ENCODE measurements at regions not wholly inside any gene's neighbourhood (a gene's known extent, or its start where the extent isn't known, plus 50 kb on each side); places are given as distances from the start of the nearest gene placed in this dataset.

- peak; percentile 85 for ATAC-seq (ENCODE audit: insufficient read depth, low FRiP score)
- H3K4me3 ChIP-seq, result no peak overlapping the region
- 10 to 14% methylated on average over 11 of the region's 11 CpGs for WGBS, 2 donors
These were observed 87.9 kb downstream of the RIPK4 start for GRCh38 chr21:41678924-41679318.

DNA sequence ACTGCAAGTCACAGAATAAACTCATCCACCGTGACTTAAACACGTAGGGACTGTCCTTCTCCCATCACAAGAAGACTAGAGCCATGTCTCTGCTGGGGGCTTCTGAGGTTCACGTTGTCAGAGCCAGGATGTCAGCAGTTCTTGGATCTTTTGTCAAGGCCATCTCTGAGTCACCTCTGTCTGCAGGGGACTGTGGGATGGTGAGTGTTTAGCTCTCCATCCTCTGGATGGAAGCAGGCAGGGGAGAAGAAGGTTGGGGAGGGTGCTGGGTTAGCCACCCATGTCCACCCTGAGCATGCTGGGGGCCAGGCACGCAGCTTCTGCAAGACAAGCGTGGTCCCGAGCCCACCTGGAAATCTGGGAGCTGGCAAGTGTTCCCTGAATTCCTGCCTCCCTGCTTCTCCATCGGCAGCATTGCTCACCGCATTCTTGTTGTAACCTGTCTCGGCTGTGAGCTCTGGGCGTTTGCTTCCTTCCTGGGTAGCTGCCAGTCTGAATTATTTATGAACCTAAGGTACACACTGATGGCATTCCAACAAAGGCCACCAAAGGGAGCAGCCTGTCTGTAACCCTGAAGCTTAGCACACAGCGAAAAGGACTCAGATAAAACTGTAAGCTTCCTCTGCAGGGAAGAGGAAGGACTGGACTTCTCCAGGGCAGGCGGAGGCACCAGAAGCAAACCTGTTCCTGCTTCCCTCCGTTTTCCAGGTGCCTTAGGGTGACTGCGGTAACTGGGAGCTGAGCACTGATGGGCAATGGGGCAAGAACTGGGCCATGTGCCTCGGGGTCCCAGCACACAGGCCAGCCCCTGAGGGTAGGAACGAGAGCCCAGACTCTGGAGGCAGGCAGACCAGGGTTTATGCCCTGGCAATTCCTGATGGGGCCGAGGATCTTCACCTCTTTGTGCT, 88.6 kb downstream of the RIPK4 start:
- ATAC-seq (ENCODE audit: insufficient read depth, low FRiP score) (peak; percentile 32), DNase-seq (peak; percentile 55 to 80 (median 63))
- TF ChIP-seq CTCF (IDR thresholded peaks at IDR 0.05; ENCODE audit: control extremely low read depth, extremely low read depth), result no peak
- Histone ChIP-seq H3K4me3 (no peak overlapping the region), H3K9ac (ENCODE audit: insufficient read depth in 1 of 2, low read length in 2 of 2) (peak overlapping the region; percentile 50 to 57), H3K9me3 (ENCODE audit: control insufficient read depth in 4 of 4, insufficient read depth in 3 of 4, low read length in 3 of 4) (no peaks in the 10 kb centered on the region), H3K36me3 (ENCODE audit: control insufficient read depth in 4 of 4, insufficient read depth in 4 of 4, low read length in 4 of 4) (no peaks in the 10 kb centered on the region), H3K4me1 (ENCODE audit: control insufficient read depth in 5 of 5, insufficient read depth in 5 of 5, low read length in 5 of 5) (peaks cover 0 to 11% (median 7%) of the 10 kb centered on the region in 5 donors), H3K27ac (ENCODE audit: low read depth in 1 of 2, low read length in 1 of 2) (peak overlapping the region in 1 of 2 donors; percentile 95), H3K27me3 (ENCODE audit: control insufficient read depth in 3 of 3, insufficient read depth in 3 of 3, low read length in 2 of 3) (no peaks in the 10 kb centered on the region)
- WGBS, 2 donors, result 39 to 47% methylated on average over 17 of the region's 17 CpGs

More at GRCh38 chr21:41678924-41679318, 87.9 kb downstream of the RIPK4 start:
- Histone ChIP-seq H3K9me3 (ENCODE audit: control insufficient read depth in 4 of 4, insufficient read depth in 3 of 4, low read length in 3 of 4) (no peaks in the 10 kb centered on the region), H3K36me3 (ENCODE audit: control insufficient read depth in 4 of 4, insufficient read depth in 4 of 4, low read length in 4 of 4) (no peaks in the 10 kb centered on the region), H3K9ac (ENCODE audit: insufficient read depth in 1 of 2, low read length in 2 of 2) (peak overlapping the region; percentile 50 to 57), H3K27me3 (ENCODE audit: control insufficient read depth in 3 of 3, insufficient read depth in 3 of 3, low read length in 2 of 3) (no peaks in the 10 kb centered on the region), H3K27ac (ENCODE audit: low read depth in 1 of 2, low read length in 1 of 2) (peak overlapping the region in 1 of 2 donors; percentile 95), H3K4me1 (ENCODE audit: control insufficient read depth in 5 of 5, insufficient read depth in 5 of 5, low read length in 5 of 5) (peaks cover 0 to 11% (median 7%) of the 10 kb centered on the region in 5 donors)
- DNase-seq, result peak; percentile 91 to 94 (median 92)
- no peak for TF ChIP-seq CTCF (IDR thresholded peaks at IDR 0.05; ENCODE audit: control extremely low read depth, extremely low read depth)

DNA sequence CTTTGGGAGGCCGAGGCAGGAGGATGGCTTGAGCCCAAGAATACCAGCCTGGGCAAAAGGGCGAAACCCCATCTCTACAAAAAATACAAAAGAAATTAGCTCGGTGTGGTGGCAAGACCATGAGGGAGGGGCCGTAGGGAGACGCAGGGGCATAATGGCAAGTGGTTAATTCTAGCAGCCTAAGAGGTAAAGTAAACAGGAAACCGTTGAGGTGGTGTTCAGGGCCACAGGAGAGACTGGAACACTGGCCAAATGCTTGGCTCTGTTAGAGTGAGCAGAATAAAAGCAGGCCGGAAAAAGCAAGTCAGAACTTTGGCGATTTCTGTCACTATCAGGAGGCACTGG, 89.2 kb downstream of the RIPK4 start:
- no peak for DNase-seq
- H3K27ac ChIP-seq (ENCODE audit: low read depth in 1 of 2, low read length in 1 of 2), result peak overlapping the region in 1 of 2 donors; percentile 95

More for the DNA sequence above, 89.2 kb downstream of the RIPK4 start:
- no peak for TF ChIP-seq CTCF (IDR thresholded peaks at IDR 0.05; ENCODE audit: control extremely low read depth, extremely low read depth)
- Histone ChIP-seq H3K36me3 (ENCODE audit: control insufficient read depth in 4 of 4, insufficient read depth in 4 of 4, low read length in 4 of 4) (no peaks in the 10 kb centered on the region), H3K4me3 (no peak overlapping the region), H3K4me1 (ENCODE audit: control insufficient read depth in 5 of 5, insufficient read depth in 5 of 5, low read length in 5 of 5) (peaks cover 0 to 11% (median 7%) of the 10 kb centered on the region in 5 donors), H3K27me3 (ENCODE audit: control insufficient read depth in 3 of 3, insufficient read depth in 3 of 3, low read length in 2 of 3) (no peaks in the 10 kb centered on the region), H3K9ac (ENCODE audit: insufficient read depth in 1 of 2, low read length in 2 of 2) (no peak overlapping the region), H3K9me3 (ENCODE audit: control insufficient read depth in 4 of 4, insufficient read depth in 3 of 4, low read length in 3 of 4) (no peaks in the 10 kb centered on the region)
- 55 to 75% methylated on average over 8 of the region's 8 CpGs for WGBS, 2 donors
- ATAC-seq (ENCODE audit: insufficient read depth, low FRiP score), result no peak

Measured in lung (tissue), 11 donors.